NB4 (cell line): ENCODE measurements at regions not wholly inside any gene's neighbourhood (a gene's known extent, or its start where the extent isn't known, plus 50 kb on each side); places are given as distances from the start of the nearest gene placed in this dataset.

Experiments used
- DNase-seq: peaks from one replicate; pipeline ENCODE4 v3.0.0; 2010; ENCODE audit warnings: low read depth
- H3K4me3 ChIP-seq: one replicate; pipeline ENCODE4 v1.5.1; 2011; ENCODE audit warnings: mild to moderate bottlenecking, low read depth, low read length, moderate library complexity
- MYC ChIP-seq: IDR thresholded peaks from 2 replicates; pipeline ENCODE4 v1.6.1; 2011; ENCODE audit warnings: low read depth, low read length
- POLR2A ChIP-seq: IDR thresholded peaks from 2 replicates; pipeline ENCODE4 v1.6.1; 2011; ENCODE audit warnings: mild to moderate bottlenecking; ENCODE audit not compliant: insufficient read length; ENCODE audit errors: extremely low read depth
- TF ChIP-seq, protein P1 (sequence below): IDR thresholded peaks from one replicate; pipeline ENCODE4 v1.5.1; 2012; ENCODE audit warnings: low read depth, low read length
- TF ChIP-seq, protein P2 (sequence below): IDR thresholded peaks from 2 replicates; pipeline ENCODE4 v1.6.1; 2011; ENCODE audit warnings: low read depth, low read length

DNA sequence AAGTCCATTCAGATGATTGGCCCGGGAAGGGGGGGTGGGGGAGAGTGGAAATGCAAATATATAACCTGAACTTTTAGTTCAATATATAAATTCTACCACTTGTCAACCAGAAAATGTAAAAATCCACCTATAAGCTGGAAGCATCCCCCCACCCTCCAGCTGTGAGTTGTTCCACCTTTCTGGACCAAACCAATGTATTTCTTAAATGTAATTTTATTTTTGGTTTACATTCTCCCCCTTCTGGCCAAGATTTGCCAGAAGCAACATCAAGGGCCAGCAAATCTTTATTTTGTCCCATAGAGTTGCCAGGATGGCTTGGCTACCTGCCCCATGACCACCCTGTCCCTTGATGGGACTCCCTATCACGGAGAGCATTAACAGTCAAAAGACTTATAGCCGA, 545.7 kb downstream of the TBL1XR1 start:
- TF ChIP-seq MYC, result no peak
- TF ChIP-seq, protein P1, sequence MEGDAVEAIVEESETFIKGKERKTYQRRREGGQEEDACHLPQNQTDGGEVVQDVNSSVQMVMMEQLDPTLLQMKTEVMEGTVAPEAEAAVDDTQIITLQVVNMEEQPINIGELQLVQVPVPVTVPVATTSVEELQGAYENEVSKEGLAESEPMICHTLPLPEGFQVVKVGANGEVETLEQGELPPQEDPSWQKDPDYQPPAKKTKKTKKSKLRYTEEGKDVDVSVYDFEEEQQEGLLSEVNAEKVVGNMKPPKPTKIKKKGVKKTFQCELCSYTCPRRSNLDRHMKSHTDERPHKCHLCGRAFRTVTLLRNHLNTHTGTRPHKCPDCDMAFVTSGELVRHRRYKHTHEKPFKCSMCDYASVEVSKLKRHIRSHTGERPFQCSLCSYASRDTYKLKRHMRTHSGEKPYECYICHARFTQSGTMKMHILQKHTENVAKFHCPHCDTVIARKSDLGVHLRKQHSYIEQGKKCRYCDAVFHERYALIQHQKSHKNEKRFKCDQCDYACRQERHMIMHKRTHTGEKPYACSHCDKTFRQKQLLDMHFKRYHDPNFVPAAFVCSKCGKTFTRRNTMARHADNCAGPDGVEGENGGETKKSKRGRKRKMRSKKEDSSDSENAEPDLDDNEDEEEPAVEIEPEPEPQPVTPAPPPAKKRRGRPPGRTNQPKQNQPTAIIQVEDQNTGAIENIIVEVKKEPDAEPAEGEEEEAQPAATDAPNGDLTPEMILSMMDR, result no peak
- no peak for TF ChIP-seq POLR2A
- TF ChIP-seq, protein P2, sequence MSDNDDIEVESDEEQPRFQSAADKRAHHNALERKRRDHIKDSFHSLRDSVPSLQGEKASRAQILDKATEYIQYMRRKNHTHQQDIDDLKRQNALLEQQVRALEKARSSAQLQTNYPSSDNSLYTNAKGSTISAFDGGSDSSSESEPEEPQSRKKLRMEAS, result no peak
- no peak overlapping the region for H3K4me3 ChIP-seq
- DNase-seq, result no peak

DNA sequence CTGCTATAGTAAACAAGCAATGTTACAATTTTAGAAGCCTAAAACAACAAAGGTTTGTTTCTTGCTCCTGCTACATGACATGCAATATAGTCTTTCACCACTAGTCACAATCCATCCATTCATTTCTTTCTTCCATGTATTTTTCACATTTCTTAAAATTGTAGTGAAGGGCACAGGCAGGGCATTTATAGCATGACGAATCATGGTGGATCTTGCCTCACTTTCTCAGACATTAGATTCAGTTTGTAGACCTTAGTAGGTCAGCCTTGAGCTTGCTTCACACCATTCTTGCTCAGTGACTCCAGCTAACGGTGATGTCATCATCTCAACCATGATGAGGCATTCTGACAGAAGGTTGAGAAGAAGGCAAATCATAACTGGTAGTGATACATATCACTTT, 546.8 kb downstream of the TBL1XR1 start:
- peak; percentile 11 for DNase-seq
- TF ChIP-seq, protein P2, result no peak
- TF ChIP-seq MYC (no peak), POLR2A (no peak)
- TF ChIP-seq, protein P1, result no peak
- no peak overlapping the region for H3K4me3 ChIP-seq

DNA sequence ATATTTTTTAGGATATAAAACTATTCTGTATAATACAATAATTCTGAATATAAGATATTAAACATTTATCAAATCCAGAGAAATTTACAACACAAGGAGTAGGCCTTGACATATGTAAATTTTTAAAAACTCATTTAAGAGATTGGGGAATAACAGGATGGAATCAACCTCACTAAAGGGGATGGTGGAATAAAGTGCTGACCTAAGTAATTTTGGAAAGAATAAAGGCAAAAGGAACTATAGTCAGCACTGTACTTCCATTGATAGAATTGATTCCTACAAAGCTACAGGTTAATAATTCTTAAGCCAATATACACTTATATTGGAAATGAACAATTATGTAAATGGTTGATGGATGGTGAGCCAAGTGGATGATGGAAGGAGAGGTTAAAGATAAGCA, 549.3 kb downstream of the TBL1XR1 start:
- no peak for TF ChIP-seq POLR2A
- TF ChIP-seq, protein P2, result no peak
- TF ChIP-seq, protein P1, result no peak
- TF ChIP-seq MYC, result no peak
- H3K4me3 ChIP-seq, result no peak overlapping the region
- DNase-seq, result no peak

DNA sequence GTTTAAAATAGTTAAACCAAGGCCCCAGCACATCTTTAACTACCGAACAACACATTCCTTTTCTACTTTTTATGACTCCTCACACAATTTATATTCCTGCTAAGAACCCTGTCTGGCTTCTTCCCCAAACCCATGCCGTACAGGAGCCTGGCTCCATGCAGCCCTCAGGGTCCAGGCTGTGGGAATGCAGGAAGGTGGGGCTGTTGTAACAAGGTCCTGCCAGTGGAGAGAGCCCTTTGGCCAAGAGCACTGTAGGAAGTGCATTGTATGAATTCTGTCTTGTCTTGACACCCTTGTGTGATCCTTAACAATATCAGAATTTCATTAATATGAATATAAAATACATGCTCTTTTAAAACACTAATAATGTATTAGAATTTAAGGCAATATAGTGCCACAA, 563.8 kb downstream of the TBL1XR1 start:
- no peak overlapping the region for H3K4me3 ChIP-seq
- TF ChIP-seq POLR2A (no peak), MYC (no peak)
- TF ChIP-seq, protein P1, result no peak
- TF ChIP-seq, protein P2, result no peak
- no peak for DNase-seq

DNA sequence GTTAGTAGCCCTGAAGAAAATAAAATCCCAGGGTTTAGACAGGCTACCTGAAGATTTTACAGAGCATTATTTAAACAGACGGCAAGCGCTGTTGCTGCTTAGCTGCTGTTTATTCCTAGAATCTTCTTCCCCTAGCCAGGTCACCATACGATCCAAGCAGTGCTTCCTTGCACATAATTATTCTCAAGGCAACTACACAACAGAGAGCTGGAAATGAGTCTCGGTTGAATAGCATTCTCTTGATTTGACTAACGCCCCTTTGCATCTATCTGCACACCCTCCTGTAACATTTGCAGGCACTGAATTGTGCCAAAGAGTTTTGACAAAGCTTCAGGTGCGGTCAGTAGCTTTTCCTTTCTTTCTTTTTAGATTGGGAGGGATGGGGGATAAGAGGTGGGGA, 564.4 kb downstream of the TBL1XR1 start:
- H3K4me3 ChIP-seq, result no peak overlapping the region
- TF ChIP-seq MYC (no peak), POLR2A (no peak)
- TF ChIP-seq, protein P2, result no peak
- TF ChIP-seq, protein P1, result no peak
- DNase-seq, result no peak

DNA sequence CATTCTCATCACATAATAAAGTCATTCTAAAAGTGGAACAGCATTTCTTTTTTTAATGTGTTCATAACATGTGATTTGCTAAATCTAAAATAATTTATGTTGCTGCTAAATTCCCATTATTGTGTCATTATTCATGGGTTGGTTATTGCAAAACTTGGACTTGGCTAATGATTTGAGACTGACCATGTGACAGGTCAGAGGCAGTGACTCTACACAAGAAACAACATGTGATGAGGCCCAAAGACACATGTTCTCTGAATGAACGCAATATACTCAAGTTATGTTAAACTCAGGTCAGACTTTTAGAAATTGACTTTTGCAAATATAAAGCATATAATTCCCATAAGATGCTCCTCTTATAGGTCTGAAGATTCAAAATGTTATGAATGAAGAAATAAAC, 566.1 kb downstream of the TBL1XR1 start:
- TF ChIP-seq, protein P1, result no peak
- TF ChIP-seq POLR2A (no peak), MYC (no peak)
- TF ChIP-seq, protein P2, result no peak
- no peak for DNase-seq
- no peak overlapping the region for H3K4me3 ChIP-seq
